HG03342 (cell line): ENCODE measurements at regions not wholly inside any gene's neighbourhood (a gene's known extent, or its start where the extent isn't known, plus 50 kb on each side); places are given as distances from the start of the nearest gene placed in this dataset.
"Not testable (repeated sequence)": the region's sequence is repeated elsewhere in the genome, so short reads cannot be mapped to it uniquely, and the experiment has no call there.

ENCODE experiments used
- ATAC-seq: cut with Tn5 transposase; IDR thresholded peaks from one replicate; pipeline ENCODE4 v1.9.1; 2021; ENCODE audit warnings: mild to moderate bottlenecking, moderate library complexity; ENCODE audit not compliant: unreplicated experiment

- not testable (repeated sequence) for ATAC-seq
Observed at GRCh38 chrX:149420566-149420965, 84.5 kb downstream of the IDS start.

GRCh38 chrX:149398027-149398426 is 107.1 kb downstream of the IDS start:
- ATAC-seq = no peak

GRCh38 chrX:149392921-149393320 is 112.2 kb downstream of the IDS start:
- no peak for ATAC-seq

DNA sequence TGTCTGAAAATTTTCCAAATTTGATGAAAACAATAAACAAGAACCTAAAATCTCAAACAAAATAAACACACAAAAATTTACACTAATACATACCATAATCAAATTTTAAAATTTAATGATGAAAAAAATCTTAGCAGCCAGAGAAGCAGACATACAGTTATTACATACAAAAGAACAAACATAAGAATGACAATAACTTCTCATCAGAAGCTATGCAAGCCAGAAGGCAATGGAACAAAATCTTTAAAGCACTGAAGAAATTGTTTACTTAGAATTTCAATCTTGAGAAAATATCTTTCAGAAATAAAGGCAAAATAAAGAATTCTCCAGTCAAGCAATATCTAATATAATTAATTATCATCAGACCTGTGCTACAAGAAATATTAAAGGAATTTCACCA is 121.3 kb downstream of the IDS start:
- no peak for ATAC-seq

DNA sequence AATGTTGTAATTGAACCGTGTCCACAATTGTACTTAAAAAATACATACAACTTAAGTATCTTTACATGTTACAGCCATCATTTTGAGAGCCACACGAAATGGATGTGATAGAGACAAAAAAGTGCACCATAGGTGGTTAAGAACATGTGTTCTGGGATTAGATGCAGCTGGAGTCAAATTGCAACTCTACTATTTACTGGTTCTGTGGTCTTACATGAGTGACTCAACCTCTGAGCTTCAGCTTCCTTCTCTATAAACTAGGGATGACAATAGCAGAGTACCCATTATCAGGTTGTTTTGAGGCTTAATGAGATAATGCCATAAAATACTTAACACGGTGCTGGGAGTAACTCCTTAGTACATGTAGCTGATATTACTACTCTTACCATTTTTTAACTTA is 130.4 kb downstream of the IDS start:
- no peak for ATAC-seq

DNA sequence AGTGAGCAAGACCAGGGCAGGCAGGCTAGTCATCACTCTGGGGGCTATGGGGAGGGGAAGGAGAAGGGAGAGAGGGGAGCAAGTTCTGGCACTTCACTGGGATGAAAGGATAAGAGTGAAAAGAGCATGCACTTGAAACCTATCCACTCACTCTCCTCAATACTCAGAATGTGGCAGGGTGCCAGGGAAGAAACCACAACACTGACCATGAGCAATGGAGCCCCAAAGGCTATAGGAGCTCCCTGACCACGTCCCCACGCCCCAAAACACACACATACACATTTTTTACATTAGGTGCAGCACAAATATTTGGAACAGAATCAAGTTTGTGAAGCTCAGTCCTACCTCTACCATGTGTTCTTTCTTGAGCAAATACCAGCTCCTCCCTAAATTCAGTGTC is 132.2 kb downstream of the IDS start:
- no peak for ATAC-seq

- peak; percentile 49 for ATAC-seq
Observed at GRCh38 chrX:149371986-149372385, 133.1 kb downstream of the IDS start.

DNA sequence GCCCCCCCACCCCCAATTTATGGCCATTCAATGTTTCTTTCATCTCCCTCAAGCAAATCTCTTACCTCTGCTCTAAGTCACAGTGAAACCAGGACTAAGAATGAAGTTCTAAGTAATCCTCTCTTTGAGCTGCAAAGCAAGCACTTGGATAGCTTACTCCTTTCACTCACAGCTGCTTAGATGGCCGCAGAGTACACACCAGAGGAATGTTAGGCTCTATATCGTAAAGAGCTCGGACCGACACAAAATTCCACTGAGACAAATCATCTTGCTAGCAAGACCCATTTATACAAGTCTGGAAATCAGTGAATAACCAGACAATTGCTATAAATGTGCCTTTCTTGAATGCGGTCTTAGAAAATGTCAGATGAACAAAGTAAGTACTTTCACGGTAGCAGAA is 135.0 kb downstream of the IDS start:
- ATAC-seq = no peak

GRCh38 chrX:149365552-149365951 is 139.6 kb downstream of the IDS start:
- ATAC-seq = no peak

GRCh38 chrX:149365061-149365460 is 140.0 kb downstream of the IDS start:
- no peak for ATAC-seq

GRCh38 chrX:149363965-149364364 is 141.1 kb downstream of the IDS start:
- ATAC-seq = no peak

GRCh38 chrX:149346306-149346705 is 158.8 kb downstream of the IDS start:
- ATAC-seq = no peak

DNA sequence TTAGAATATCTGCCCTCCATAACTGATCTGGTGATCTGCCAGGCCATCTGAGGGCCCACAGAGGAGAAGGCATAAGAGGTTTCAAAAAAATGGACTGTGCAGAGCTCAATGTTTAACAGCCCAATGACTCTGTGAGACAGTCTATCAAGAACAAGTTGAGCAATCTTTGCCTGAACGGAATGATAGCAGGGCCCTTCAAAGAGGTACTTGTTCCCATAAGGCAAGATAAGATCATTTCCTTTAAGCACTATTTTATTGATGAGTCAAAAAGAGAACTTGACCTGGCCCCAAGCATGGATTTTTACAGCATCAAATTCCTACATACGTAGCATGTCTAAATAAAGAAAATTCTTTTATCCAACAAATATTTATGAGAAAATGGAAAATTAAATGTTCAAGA is 182.8 kb downstream of the IDS start:
- ATAC-seq = no peak

DNA sequence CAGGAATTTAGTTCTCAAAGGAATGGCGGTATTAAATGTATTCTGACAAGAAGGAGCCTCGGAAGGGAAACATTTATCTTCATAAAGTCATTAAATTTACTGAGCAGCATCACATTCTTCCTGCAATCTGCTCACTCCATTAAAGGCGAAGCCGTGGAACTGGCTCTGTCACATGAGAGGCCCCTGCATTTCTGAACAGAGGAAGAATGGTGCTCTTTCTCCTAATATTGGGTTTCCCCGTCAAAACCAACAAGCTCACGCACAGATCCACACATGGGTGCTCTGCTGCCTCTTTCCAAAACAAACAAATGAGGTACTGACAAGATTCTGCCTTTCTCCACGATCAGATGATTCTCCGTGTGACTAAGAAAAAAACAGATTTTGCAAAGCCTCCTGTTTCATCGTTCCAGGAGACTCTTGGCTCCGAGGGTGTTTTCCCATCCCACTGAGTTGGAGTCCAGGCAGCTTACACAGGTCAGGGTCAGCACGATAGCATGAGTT is 191.2 kb downstream of the IDS start:
- no peak for ATAC-seq

DNA sequence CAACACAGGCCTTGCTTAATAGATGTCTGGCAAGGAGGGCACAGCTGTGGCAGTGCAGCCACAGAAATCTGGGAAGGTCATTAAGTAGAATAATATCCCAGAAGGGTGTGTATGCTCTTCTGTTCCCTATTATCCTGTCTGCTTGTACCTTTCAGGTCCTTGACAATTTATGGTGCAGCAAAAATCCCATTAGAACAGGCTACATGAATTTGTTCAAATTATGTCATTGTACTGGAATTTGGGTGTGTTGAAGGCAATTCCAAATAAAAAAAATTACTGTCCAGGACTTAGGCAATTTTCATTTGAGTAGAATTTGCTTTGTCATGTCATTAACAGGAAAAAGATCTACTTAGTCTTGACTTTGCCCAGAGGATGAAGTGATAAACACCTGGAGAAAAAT is 192.1 kb downstream of the IDS start:
- ATAC-seq = no peak

GRCh38 chrX:149312097-149312496 is 193.0 kb downstream of the IDS start:
- no peak for ATAC-seq

GRCh38 chrX:149302705-149303104 is 202.4 kb downstream of the IDS start:
- no peak for ATAC-seq

DNA sequence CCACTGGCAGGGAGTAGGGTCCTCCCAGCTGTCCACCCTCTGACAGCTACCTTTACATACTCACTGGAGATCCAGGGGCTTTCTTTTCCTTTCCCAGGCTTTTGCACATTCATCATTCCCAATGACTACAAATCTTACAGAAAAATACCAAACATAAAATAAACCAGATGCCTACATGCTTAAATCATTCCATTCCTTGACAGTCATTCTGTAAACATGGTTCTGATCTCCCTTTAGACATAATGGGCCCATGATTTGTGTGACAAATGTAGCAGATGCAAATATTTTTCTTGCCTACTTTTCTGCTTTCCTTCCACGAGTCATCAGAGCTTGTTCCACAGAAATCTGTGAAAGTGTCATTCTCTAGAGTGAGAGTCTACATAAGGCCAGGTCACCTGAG is 207.0 kb downstream of the IDS start:
- ATAC-seq = no peak

- no peak for ATAC-seq
Observed at GRCh38 chrX:149296092-149296491, 209.0 kb downstream of the IDS start.

DNA sequence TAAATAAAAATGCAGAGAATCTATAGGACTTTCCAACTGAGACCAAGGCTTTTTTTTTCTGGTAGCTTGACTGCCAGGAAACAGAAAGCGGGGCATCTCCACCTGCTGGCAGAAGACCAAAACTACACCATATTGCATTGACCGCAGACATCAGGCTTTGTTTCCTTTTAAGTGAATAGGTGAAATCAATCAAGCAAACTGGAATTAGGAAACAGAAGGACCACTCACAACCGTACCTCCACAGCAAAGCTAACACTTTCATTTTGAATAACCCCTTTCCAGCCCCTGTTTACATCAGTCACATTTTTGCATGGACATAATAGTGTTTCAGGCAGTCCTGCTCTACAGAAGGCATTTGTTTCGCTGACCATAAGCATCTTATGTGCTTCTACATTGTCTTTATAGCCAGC is 218.2 kb downstream of the IDS start:
- ATAC-seq = peak; percentile 71

DNA sequence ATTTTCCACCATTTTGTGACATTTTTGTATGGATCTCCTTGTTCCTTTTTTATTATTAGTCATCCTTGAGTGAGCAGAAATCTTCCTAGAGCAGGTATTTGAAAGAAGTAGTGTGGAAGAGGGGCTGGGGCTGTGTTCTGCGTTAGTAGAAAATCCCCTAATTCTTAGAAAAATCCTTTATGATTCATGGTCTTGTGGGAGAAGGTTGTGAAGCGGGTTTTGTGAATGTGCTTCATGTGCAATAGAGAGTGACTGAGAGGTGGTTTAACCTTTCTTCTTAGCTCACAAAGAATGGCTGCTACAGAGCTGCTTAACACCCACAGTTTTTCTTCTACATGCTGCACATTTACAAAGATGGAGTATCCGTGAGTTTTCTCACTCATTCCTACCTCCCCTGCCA is 220.5 kb downstream of the IDS start:
- no peak for ATAC-seq

DNA sequence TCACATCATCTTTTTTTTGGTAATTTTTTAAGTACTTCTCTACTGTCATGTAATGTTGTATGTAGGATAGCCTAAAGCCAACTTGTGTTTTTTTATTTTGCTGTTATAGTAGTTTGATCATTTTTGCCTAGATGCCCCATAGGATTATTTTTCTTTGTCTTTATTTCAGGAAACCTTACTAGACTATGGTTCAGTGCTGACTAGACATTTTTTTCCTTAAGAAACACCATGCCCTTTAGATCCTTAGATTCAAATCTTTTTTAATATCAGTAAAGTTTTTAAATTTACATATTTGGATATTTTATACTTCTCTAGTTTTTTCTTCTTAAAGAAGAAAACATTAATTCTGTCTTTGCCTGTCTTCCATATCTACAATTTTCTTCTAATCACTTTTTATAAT is 221.3 kb downstream of the IDS start:
- no peak for ATAC-seq

GRCh38 chrX:149282909-149283308 is 222.2 kb downstream of the IDS start:
- ATAC-seq = no peak

- ATAC-seq = no peak
Observed at GRCh38 chrX:149280011-149280410, 225.1 kb downstream of the IDS start.
